ENCODE measurements at regions not wholly inside any gene's neighbourhood (a gene's known extent, or its start where the extent isn't known, plus 50 kb on each side); places are given as distances from the start of the nearest gene placed in this dataset.

- no CpG with 5 or more reads among the region's 1 CpG for WGBS (ENCODE audit: extremely low coverage, insufficient read length, low lambda C conversion rate)
Observed at GRCh38 chr14:53692885-53693284, 263.7 kb downstream of the BMP4 start.

More at GRCh38 chr14:53692885-53693284, 263.7 kb downstream of the BMP4 start:
- Histone ChIP-seq H3K23ac (ENCODE audit: insufficient read length, low read depth, low read length) (no peak overlapping the region), H3K56ac (ENCODE audit: insufficient read length, low read depth, low read length) (no peak overlapping the region), H3K18ac (ENCODE audit: insufficient read length, low read depth, low read length) (no peak overlapping the region), H2BK15ac (ENCODE audit: low read depth, low read length) (no peak overlapping the region), H3K27me3 (ENCODE audit: insufficient read depth, low read length) (no peaks in the 10 kb centered on the region), H4K20me1 (ENCODE audit: control insufficient read depth, insufficient read depth, insufficient read length) (no peaks in the 10 kb centered on the region), H3K4ac (ENCODE audit: low read depth, low read length) (no peak overlapping the region), H3K9ac (ENCODE audit: extremely low read depth, insufficient read length, low read length) (no peak overlapping the region), H2BK12ac (ENCODE audit: insufficient read length, low read depth, low read length) (no peak overlapping the region), H4K8ac (replicated peaks; ENCODE audit: insufficient read length, low read depth, low read length) (no peak overlapping the region), H3K79me1 (ENCODE audit: insufficient read depth, low read depth, low read length, poor library complexity, severe bottlenecking) (no peaks in the 10 kb centered on the region), H3K27ac (ENCODE audit: insufficient read length, low read depth, low read length) (no peak overlapping the region), H2AFZ (ENCODE audit: low read length) (no peak overlapping the region), H4K5ac (ENCODE audit: insufficient read length, low read depth, low read length) (no peak overlapping the region), H3K9me3 (ENCODE audit: control insufficient read depth, low read depth, low read length) (no peaks in the 10 kb centered on the region), H3K4me2 (ENCODE audit: insufficient read depth, insufficient read length, low read length) (no peak overlapping the region), H3K4me1 (ENCODE audit: insufficient read depth, low read length) (no peaks in the 10 kb centered on the region), H3K14ac (ENCODE audit: insufficient read depth, low read length) (no peak overlapping the region), H3K23me2 (ENCODE audit: insufficient read length, low read depth, low read length, poor library complexity, severe bottlenecking) (no peaks in the 10 kb centered on the region), H4K91ac (ENCODE audit: insufficient read length, low read depth, low read length) (no peak overlapping the region), H2BK120ac (ENCODE audit: low read depth, low read length, poor library complexity, severe bottlenecking) (no peak overlapping the region), H3K79me2 (ENCODE audit: insufficient read depth, low read length) (0 out of 2 replicates have a peak, but pooled peaks cover 2% of the 10 kb centered on the region), H2BK5ac (ENCODE audit: insufficient read length, low read length) (no peak overlapping the region), H2BK20ac (ENCODE audit: low read depth, low read length, poor library complexity, severe bottlenecking) (no peak overlapping the region), H2AK5ac (ENCODE audit: insufficient read length, low read length) (no peak overlapping the region), H3T11ph (ENCODE audit: low read length) (no peak overlapping the region)
- Mint-ChIP-seq H3K4me3 (no peak overlapping the region), H3K4me1 (no peaks in the 10 kb centered on the region; a peak in 1 of 4 replicates), H3K27me3 (ENCODE audit: low read depth) (no peaks in the 10 kb centered on the region; the same call in 1 of the 2 replicates), H3K9me3 (no peaks in the 10 kb centered on the region), H3K36me3 (ENCODE audit: insufficient read depth in 1 of 3, low read depth in 3 of 3) (no peaks in the 10 kb centered on the region), H3K27ac (no peak overlapping the region)
- DNase-seq: no peak
- TF ChIP-seq CTCF (conservative IDR thresholded peaks at IDR 0.05): no peak
